Loucy (cell line): ENCODE measurements at regions not wholly inside any gene's neighbourhood (a gene's known extent, or its start where the extent isn't known, plus 50 kb on each side); places are given as distances from the start of the nearest gene placed in this dataset.

ENCODE experiments used
- H2AFZ ChIP-seq: fragments of 200-600 bp; sonication (generic); 2 replicates; pipeline ENCODE4 v1.6.0; 2016; ENCODE audit warnings: antibody characterized with exemption, mild to moderate bottlenecking, low read length, moderate library complexity
- H3F3A ChIP-seq: fragments of 200-600 bp; 2 replicates; pipeline ENCODE4 v1.6.0; 2016; ENCODE audit warnings: antibody characterized with exemption, low read depth, mild to moderate bottlenecking
- H3K27me3 ChIP-seq: fragments of 200-600 bp; sonication (generic); 2 replicates; pipeline ENCODE4 v1.6.1; 2014; ENCODE audit warnings: low read length, mild to moderate bottlenecking; ENCODE audit not compliant: insufficient read depth, poor library complexity, severe bottlenecking
- H3K36me3 ChIP-seq: fragments of 200-600 bp; sonication (generic); 2 replicates; pipeline ENCODE4 v1.6.1; 2016; ENCODE audit warnings: low read length; ENCODE audit not compliant: insufficient read depth
- H3K4me1 ChIP-seq: fragments of 200-600 bp; sonication (generic); 2 replicates; pipeline ENCODE4 v1.5.1; 2014; ENCODE audit warnings: low read length, mild to moderate bottlenecking; ENCODE audit not compliant: insufficient read depth, poor library complexity, severe bottlenecking
- H3K4me2 ChIP-seq: fragments of 200-600 bp; sonication (generic); 2 replicates; pipeline ENCODE4 v1.6.0; 2014; ENCODE audit warnings: antibody characterized with exemption, low read length, low read depth, mild to moderate bottlenecking; ENCODE audit not compliant: poor library complexity, severe bottlenecking
- H3K4me3 ChIP-seq: fragments of 200-600 bp; sonication (generic); 2 replicates; pipeline ENCODE4 v1.5.1; 2014; ENCODE audit warnings: low read length, mild to moderate bottlenecking, mixed read lengths; ENCODE audit not compliant: poor library complexity, severe bottlenecking
- H3K79me2 ChIP-seq: fragments of 200-600 bp; sonication (generic); 2 replicates; pipeline ENCODE4 v1.6.1; 2014; ENCODE audit warnings: low read length; ENCODE audit not compliant: insufficient read depth
- H3K9ac ChIP-seq: fragments of 200-600 bp; sonication (generic); 2 replicates; pipeline ENCODE4 v1.6.0; 2014; ENCODE audit warnings: mild to moderate bottlenecking, low read depth, low read length, moderate library complexity; ENCODE audit not compliant: poor library complexity, severe bottlenecking
- H3K9me2 ChIP-seq: fragments of 200-600 bp; sonication (generic); replicated peaks from 2 replicates; pipeline ENCODE4 v1.6.1; 2016; ENCODE audit warnings: low read depth, low read length, mixed read lengths
- H3K9me3 ChIP-seq: fragments of 200-600 bp; sonication (generic); 2 replicates; pipeline ENCODE4 v1.6.1; 2014; ENCODE audit warnings: mild to moderate bottlenecking, antibody characterized with exemption, low read length, low read depth; ENCODE audit not compliant: insufficient read depth
- H4K20me1 ChIP-seq: fragments of 200-600 bp; sonication (generic); 2 replicates; pipeline ENCODE4 v1.6.0; 2014; ENCODE audit warnings: antibody characterized with exemption, low read length, mild to moderate bottlenecking; ENCODE audit not compliant: insufficient read depth, poor library complexity, severe bottlenecking
- CTCF ChIP-seq: fragments of 200-600 bp; sonication (generic); conservative IDR thresholded peaks from 2 replicates; pipeline ENCODE4 v1.5.1; 2014; ENCODE audit warnings: mild to moderate bottlenecking, antibody characterized with exemption, low read length
- EZH2phosphoT487 ChIP-seq: fragments of 200-600 bp; IDR thresholded peaks from 2 replicates; pipeline ENCODE4 v1.6.1; 2018; ENCODE audit warnings: antibody characterized with exemption, mild to moderate bottlenecking, moderate library complexity, borderline replicate concordance

- no peaks in the 10 kb centered on the region for H3K4me1 ChIP-seq
- H3K4me3 ChIP-seq = no peak overlapping the region
- no peak overlapping the region for H3K4me2 ChIP-seq
- TF ChIP-seq EZH2phosphoT487 (no peak), CTCF (no peak)
- H3K79me2 ChIP-seq = no peaks in the 10 kb centered on the region
- H3K9me2 ChIP-seq = no peaks in the 10 kb centered on the region
- H3K9me3 ChIP-seq = no peaks in the 10 kb centered on the region
- H2AFZ ChIP-seq = no peak overlapping the region
- H3F3A ChIP-seq = no peaks in the 10 kb centered on the region
- H3K27me3 ChIP-seq = no peaks in the 10 kb centered on the region
- no peak overlapping the region for H3K9ac ChIP-seq
- H4K20me1 ChIP-seq = no peaks in the 10 kb centered on the region
- H3K36me3 ChIP-seq = no peaks in the 10 kb centered on the region
Observed at GRCh38 chr2:146238254-146238966, 1606.4 kb upstream of the ACVR2A start.

- H3K79me2 ChIP-seq = no peaks in the 10 kb centered on the region
- no peaks in the 10 kb centered on the region for H3K27me3 ChIP-seq
- no peak for TF ChIP-seq EZH2phosphoT487
- TF ChIP-seq CTCF = no peak
- H3K9me2 ChIP-seq = no peaks in the 10 kb centered on the region
- H3K36me3 ChIP-seq = no peaks in the 10 kb centered on the region
- no peaks in the 10 kb centered on the region for H3F3A ChIP-seq
- H3K4me2 ChIP-seq = no peak overlapping the region
- no peaks in the 10 kb centered on the region for H3K4me1 ChIP-seq
- no peak overlapping the region for H3K4me3 ChIP-seq
- H3K9me3 ChIP-seq = no peaks in the 10 kb centered on the region
- no peak overlapping the region for H3K9ac ChIP-seq
- no peaks in the 10 kb centered on the region for H4K20me1 ChIP-seq
- H2AFZ ChIP-seq = no peak overlapping the region
Observed at GRCh38 chr2:146235158-146235557, 1609.7 kb upstream of the ACVR2A start.

DNA sequence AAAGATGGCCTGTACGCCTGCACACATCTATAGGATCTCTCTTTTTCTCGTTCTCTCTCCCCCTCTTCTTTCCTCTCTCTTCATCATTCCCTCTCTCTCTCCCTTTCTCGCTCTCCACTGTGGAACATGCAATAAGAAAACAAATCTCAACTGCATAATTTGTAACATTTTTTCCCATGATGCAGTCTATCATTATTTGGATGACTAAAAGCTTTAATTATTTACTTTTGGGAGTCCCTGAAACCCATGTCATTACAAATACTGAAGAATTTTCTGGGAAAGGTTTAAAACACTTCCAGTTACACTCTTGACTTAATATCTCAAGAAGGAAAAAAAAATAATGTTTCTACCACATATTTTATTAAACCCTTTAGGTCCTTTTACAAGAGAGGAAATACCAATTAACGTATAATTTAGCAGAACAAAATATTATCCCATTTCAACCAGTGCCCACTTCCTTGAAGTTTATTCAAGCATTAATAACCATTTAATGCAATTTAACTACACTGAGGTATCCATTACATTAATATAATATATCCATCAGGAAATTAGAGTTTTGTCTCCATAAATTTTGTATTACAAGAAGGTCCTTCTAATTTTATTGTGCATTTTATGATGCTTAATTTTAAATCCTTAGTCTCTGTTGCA lies 1615.2 kb upstream of the ACVR2A start:
- H3K4me2 ChIP-seq = no peak overlapping the region
- no peak overlapping the region for H3K9ac ChIP-seq
- no peak overlapping the region for H2AFZ ChIP-seq
- H3K4me3 ChIP-seq = no peak overlapping the region
- no peaks in the 10 kb centered on the region for H3K9me2 ChIP-seq
- H3K27me3 ChIP-seq = no peaks in the 10 kb centered on the region
- no peaks in the 10 kb centered on the region for H3K9me3 ChIP-seq
- H4K20me1 ChIP-seq = no peaks in the 10 kb centered on the region
- TF ChIP-seq EZH2phosphoT487 (no peak), CTCF (no peak)
- H3F3A ChIP-seq = no peaks in the 10 kb centered on the region
- H3K4me1 ChIP-seq = no peaks in the 10 kb centered on the region
- H3K79me2 ChIP-seq = no peaks in the 10 kb centered on the region
- no peaks in the 10 kb centered on the region for H3K36me3 ChIP-seq
